Testis (tissue), 2 donors: ENCODE measurements at regions not wholly inside any gene's neighbourhood (a gene's known extent, or its start where the extent isn't known, plus 50 kb on each side); places are given as distances from the start of the nearest gene placed in this dataset.

ENCODE experiments used
- DNase-seq: peaks from one replicate; pipeline ENCODE4 v3.0.0-alpha.2; 2019
- H3K27ac ChIP-seq, 2 donors: fragments of 200-600 bp; sonication (generic); one replicate each; pipeline ENCODE4 v1.5.1; 2019
- H3K27me3 ChIP-seq: fragments of 200-600 bp; sonication (generic); one replicate; pipeline ENCODE4 v1.5.1; 2019
- H3K36me3 ChIP-seq: fragments of 200-600 bp; sonication (generic); one replicate; pipeline ENCODE4 v1.5.1; 2017; ENCODE audit warnings: low read depth; ENCODE audit errors: missing control alignments
- H3K4me1 ChIP-seq: fragments of 200-600 bp; sonication (generic); one replicate; pipeline ENCODE4 v1.5.1; 2019
- H3K4me3 ChIP-seq, 2 donors: fragments of 200-600 bp; sonication (generic); one replicate each; pipeline ENCODE4 v1.5.1; 2017 to 2019
- H3K9me3 ChIP-seq: fragments of 200-600 bp; sonication (generic); one replicate; pipeline ENCODE4 v1.5.1; 2017
- POLR2A ChIP-seq: fragments of 450-650 bp; IDR thresholded peaks from one replicate; pipeline ENCODE4 v1.6.1; 2017; ENCODE audit warnings: antibody characterized with exemption, mild to moderate bottlenecking, moderate library complexity
- WGBS, 2 donors: methylation state at CpG; one replicate each; pipeline ENCODE4 v1.1.5; 2018; 5-methylcytosine and 5-hydroxymethylcytosine counted together
- intact Hi-C: fragments of 100-400 bp; cut with DNase I; formaldehyde crosslinking; loops from one replicate; pipeline ENCODE4 v1.15.1; 2023; ENCODE audit warnings: low total_unique reads
- TF ChIP-seq, protein P1 (sequence below), 3 experiments: fragments of 450-650 bp in 2 of 3; fragments of 200-600 bp in 1 of 3; sonication (generic) in 1 of 3; IDR thresholded peaks; one replicate each; pipeline ENCODE4 v1.5.1; 2016 to 2019; ENCODE audit warnings: antibody characterized with exemption in 3 of 3, mild to moderate bottlenecking in 2 of 3, moderate library complexity in 1 of 3

DNA sequence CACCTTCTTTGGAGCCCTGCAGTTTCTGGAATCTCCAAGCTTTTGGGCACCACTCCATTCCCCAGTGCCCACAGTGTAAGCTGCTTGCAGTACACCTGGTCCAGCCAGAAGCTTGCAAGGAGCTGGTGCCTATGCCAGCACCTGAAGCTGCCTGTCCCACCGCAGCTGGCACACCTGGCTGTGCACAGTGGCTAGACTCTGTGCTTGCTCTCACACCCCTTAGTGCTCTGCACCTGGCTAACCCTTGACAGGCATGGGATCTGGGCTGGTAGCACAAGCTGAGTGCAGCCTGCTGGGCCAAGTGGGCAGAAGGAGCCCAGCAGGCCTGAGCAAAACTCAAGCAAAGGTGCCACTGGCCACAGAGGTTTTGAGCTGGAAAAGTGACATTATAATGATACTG is 183.8 kb upstream of the MC4R start:
- Histone ChIP-seq H3K36me3 (no peaks in the 10 kb centered on the region), H3K27ac (no peak overlapping the region), H3K27me3 (no peaks in the 10 kb centered on the region), H3K4me1 (no peaks in the 10 kb centered on the region), H3K4me3 (no peak overlapping the region), H3K9me3 (no peaks in the 10 kb centered on the region)
- TF ChIP-seq POLR2A, result no peak
- TF ChIP-seq, protein P1, sequence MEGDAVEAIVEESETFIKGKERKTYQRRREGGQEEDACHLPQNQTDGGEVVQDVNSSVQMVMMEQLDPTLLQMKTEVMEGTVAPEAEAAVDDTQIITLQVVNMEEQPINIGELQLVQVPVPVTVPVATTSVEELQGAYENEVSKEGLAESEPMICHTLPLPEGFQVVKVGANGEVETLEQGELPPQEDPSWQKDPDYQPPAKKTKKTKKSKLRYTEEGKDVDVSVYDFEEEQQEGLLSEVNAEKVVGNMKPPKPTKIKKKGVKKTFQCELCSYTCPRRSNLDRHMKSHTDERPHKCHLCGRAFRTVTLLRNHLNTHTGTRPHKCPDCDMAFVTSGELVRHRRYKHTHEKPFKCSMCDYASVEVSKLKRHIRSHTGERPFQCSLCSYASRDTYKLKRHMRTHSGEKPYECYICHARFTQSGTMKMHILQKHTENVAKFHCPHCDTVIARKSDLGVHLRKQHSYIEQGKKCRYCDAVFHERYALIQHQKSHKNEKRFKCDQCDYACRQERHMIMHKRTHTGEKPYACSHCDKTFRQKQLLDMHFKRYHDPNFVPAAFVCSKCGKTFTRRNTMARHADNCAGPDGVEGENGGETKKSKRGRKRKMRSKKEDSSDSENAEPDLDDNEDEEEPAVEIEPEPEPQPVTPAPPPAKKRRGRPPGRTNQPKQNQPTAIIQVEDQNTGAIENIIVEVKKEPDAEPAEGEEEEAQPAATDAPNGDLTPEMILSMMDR (IDR thresholded peaks at IDR 0.05), result no peak
- intact Hi-C loops, result loop anchor here (10.0 kb wide), 1 partner anchor 572 kb away; no protein-coding TSS in a partner anchor
- no peak for DNase-seq
- WGBS, 2 donors, result 100% methylated on average over 1 of the region's 1 CpG; no CpG with 5 or more reads in 1 of the 2 donors

DNA sequence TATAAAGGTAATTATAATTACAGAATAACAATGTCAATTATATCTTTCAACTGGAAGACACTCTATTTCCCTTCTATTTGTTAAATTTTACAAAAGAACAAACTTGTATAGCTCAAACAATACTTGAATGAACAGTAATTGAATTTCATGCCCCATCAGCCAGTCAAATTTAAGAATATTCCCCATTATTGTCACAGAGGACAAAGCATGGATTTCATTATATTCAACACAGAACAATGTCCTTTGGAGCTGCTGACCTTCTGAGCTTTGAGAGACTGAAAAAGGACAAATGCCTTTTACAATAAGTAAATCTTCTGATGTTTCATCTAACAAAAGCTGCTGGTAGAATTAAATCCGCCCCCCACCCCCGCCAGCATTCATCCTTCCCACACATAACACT is 187.5 kb upstream of the MC4R start:
- H3K27me3 ChIP-seq, result no peaks in the 10 kb centered on the region

DNA sequence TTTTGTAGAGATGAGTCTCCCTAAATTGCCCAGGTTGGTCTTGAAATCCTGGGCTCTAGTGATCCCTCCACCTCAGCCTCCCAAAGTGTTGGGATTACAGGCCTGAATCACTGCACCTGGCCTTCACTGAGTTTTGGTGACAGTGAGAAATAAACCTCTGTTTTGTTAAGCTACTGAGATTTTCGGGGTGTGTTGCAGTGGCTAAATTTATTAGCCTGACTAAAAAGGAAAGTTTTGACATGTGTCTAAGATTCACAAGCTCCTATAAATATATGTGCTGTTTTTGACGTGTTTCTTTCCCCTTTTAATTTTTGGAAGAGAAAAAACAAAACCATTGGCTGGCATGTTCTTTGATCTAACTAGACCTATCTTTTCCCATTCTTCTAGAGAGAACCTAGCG is 190.5 kb upstream of the MC4R start:
- no peak for DNase-seq
- 94 to 97% methylated on average over 3 of the region's 3 CpGs for WGBS, 2 donors
- Histone ChIP-seq H3K4me1 (no peaks in the 10 kb centered on the region), H3K27ac (no peak overlapping the region), H3K36me3 (no peaks in the 10 kb centered on the region), H3K9me3 (no peaks in the 10 kb centered on the region), H3K27me3 (no peaks in the 10 kb centered on the region), H3K4me3 (no peak overlapping the region)
- no peak for TF ChIP-seq POLR2A
- TF ChIP-seq, protein P1 (IDR thresholded peaks at IDR 0.05), result no peak
- intact Hi-C loops, result no loop called here

More for the DNA sequence above, 187.5 kb upstream of the MC4R start:
- DNase-seq, result no peak
- 38 to 73% methylated on average over 2 of the region's 2 CpGs for WGBS, 2 donors
- intact Hi-C loops, result no loop called here
- no peak for TF ChIP-seq POLR2A
- TF ChIP-seq, protein P1 (IDR thresholded peaks at IDR 0.05), result no peak
- Histone ChIP-seq H3K4me1 (no peaks in the 10 kb centered on the region), H3K27ac (no peak overlapping the region), H3K4me3 (no peak overlapping the region), H3K36me3 (no peaks in the 10 kb centered on the region), H3K9me3 (no peaks in the 10 kb centered on the region)

DNA sequence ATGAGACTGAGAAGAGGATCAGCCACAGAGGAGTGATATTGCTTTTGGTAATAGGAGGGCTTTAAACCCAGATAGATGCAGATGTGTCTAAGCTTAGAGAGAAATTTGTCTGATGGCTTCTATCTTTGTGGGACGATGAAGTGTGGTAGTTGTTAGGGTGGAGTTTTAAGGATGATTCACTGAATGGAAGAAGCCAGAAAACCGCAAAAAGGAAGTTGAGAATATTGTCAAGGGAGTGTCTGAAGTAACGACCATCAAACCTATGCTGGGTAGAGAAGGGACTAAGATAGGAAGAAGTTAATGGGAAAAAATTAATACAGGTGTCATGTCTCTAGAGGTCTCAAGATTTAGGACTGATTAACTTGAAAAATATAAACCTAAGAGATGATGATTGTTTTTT is 195.6 kb upstream of the MC4R start:
- WGBS, 2 donors, result 79 to 82% methylated on average over 3 of the region's 3 CpGs
- no peak for DNase-seq
- no peak for TF ChIP-seq POLR2A
- TF ChIP-seq, protein P1 (IDR thresholded peaks at IDR 0.05), result no peak
- H3K36me3 ChIP-seq, result no peaks in the 10 kb centered on the region
- H3K27me3 ChIP-seq, result no peaks in the 10 kb centered on the region
- intact Hi-C loops, result no loop called here
- no peak overlapping the region for H3K4me3 ChIP-seq
- H3K9me3 ChIP-seq, result no peaks in the 10 kb centered on the region
- no peaks in the 10 kb centered on the region for H3K4me1 ChIP-seq
- no peak overlapping the region for H3K27ac ChIP-seq

DNA sequence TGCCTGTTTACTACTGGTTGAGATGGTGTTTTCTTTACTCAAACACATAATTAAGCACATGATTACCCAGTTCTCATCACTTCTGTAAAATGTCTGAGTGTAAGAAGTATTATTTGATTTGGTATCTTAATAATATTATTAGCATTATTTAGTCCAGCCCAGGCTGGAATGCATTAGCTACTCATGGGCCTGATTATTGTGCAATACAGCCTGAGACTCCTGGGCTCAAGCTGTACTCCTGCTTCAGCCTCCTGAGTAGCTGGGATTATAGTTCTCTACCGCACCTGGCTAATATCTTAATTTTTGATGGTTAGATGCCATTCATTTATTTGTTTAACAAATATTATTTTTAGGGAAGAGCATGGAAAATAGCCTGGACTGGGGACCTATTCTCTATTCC is 197.6 kb upstream of the MC4R start:
- no peak for DNase-seq
- TF ChIP-seq, protein P1 (IDR thresholded peaks at IDR 0.05), result no peak
- no peak for TF ChIP-seq POLR2A
- Histone ChIP-seq H3K36me3 (no peaks in the 10 kb centered on the region), H3K4me3 (no peak overlapping the region), H3K9me3 (no peaks in the 10 kb centered on the region), H3K27ac (no peak overlapping the region), H3K4me1 (no peaks in the 10 kb centered on the region), H3K27me3 (no peaks in the 10 kb centered on the region)
- intact Hi-C loops, result no loop called here
- 79 to 92% methylated on average over 1 of the region's 1 CpG for WGBS, 2 donors
